HG03439 (cell line): ENCODE measurements at regions not wholly inside any gene's neighbourhood (a gene's known extent, or its start where the extent isn't known, plus 50 kb on each side); places are given as distances from the start of the nearest gene placed in this dataset.

Experiments used
- ATAC-seq: cut with Tn5 transposase; IDR thresholded peaks from one replicate; pipeline ENCODE4 v1.9.1; 2021; ENCODE audit warnings: mild to moderate bottlenecking, moderate library complexity; ENCODE audit not compliant: unreplicated experiment

DNA sequence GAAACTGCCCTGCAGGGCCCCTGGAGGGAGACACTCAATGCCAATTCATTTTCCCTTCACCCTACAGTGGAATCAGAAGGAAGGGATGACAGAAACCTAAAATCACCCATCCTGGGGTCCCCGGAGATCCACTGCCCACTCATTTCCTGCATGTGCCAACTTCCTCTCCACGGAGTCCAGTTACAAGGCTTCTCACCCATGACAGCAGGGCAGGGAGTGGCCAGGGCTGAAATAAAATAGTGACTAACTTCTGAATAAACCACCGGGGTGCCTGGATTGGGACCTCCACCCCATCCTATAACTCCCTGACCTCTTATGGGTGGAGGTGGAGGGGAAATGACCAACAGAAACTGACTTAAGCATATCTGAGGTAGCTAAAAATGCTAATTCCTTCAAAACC lies 362.3 kb downstream of the MAFB start:
- ATAC-seq = no peak

DNA sequence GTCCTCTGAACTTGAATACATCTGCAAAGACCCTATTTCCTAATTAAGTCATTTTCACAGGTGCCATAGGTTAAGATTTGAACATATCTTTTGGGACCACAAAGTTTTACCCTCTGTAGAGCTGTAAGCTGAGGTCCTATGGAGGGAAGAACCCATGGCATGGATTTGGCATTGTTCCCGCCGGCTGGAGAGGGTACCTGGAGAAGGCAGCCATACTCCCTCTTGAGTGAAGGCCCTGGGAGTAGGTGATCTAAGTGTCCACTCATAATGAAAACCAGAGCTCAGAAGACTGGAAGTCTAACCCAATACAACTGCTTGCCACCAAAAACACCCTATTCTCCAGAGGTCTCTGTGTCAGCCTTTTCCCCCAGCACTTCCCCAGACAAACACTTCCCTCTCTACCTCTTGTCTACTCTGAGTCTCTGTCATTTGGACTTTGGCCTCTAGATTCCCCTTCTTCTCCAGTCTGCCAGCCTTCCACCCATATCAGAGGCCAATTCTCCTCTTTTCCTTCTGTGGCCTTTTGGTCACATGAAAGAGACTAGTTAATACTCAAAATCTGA lies 363.9 kb downstream of the MAFB start:
- no peak for ATAC-seq

DNA sequence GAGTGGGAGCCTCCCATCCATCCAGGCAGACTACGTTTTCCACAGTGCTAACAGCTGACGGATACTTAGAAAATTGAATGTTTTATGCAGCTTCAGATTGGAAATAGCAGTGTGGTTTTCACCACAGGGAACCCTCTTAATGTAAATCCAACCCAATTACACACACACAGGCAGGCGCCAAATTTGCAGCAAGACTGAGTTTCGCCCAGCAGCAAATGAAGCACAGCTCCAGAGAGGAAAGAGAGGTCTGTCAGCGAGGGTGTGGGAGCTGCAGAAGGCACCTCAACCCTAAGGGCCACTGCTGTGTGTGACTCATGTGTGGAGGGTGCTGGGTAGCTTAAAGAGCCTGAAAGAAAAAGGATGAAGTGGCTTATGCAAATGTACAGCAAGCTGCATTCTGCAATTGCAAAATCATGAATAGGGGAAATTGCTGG lies 365.7 kb downstream of the MAFB start:
- ATAC-seq = no peak

DNA sequence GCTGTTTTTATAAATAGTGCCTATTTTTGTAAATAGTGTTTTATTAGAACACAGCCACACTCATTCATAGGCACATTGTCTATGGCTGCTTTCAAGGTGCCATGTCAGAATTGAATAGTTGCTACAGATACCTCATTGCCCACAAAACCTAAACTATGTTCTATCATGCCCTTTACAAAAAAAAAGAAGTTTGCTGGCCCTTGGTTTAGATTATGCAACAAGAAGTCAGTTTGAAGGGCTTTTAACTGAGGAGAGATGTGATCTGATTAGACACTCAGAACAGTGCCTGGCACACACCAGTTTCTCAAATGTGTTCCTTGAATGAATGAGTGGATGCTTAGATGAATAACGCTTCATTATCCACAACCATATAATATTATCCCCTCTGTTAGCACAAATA lies 366.1 kb downstream of the MAFB start:
- ATAC-seq = no peak

DNA sequence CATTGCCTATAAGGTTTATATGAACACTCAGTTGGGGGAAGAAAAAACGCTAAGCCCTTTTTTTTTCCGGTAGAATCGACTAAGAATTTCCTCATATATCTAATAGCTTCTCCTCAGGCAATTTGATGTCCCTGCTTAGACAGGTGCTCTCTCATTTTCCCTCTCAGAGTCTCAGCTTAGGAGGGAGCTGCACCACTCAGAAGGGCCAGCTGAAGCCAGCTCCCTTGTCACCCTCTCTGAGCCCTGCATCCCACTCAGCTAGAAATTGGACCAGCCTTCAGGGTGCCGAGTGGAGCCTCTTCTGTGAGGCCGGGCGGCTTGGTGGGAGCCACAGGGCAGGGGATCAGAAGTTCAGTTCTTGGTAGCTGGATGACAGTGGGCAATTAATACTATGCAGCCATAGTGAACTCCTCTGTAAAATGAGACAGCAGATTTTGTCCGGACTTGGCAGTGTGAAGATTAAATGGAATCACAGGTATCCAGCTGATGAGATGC lies 368.5 kb downstream of the MAFB start:
- no peak for ATAC-seq

DNA sequence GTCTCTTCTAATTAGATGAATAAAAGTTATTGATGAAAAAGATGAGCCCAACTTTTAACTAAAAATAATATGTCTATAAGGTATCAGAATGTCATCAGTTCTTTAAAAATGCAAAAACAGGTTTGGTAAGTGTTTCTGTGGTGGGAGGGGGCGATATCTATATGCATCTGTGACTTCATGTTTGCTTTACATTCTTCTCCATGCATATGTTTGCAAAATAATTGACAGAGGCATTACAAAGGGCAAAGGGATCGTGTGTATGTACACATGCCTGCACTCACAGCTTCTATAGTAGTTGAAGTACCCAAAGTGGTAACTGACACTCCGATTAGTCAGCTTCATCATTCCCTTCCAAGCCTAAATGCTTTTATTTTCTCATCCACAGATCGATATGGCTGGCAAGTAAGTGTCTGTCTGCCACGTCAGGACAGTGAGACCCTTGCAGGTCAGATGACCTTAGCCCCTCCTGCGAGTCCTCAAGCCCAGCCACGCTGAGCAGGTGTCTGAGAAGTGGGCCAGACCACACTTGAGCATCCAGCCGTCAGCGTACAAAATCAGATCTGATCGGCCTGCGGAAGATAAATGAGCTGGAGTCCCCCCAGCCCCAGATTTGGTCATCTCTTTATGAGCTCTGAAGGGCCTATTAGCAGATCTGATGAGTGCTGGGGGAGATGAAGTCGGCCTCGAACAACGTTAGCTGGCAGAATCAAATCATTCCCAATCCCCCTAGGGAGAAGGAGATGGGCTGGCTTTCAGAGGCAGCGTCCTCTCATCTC lies 369.1 kb downstream of the MAFB start:
- no peak for ATAC-seq

DNA sequence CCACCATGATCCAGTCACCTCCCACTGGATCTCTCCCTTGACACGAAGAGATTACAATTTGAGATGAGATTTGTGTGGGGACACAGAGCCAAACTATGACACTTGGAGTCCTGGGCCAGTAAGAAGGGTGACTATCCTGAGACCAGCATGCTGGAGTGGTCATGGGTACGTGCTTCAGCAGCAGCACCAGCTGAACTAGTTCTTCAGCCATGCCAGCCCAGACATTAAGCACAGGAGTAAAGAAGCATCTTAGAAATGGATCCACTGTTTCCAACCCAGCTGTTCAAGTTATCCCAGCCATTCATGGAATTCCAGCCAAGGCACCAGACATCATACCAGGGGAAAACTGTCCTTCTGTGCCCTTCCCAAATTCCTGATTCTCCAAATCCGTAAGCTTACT lies 370.0 kb downstream of the MAFB start:
- no peak for ATAC-seq

DNA sequence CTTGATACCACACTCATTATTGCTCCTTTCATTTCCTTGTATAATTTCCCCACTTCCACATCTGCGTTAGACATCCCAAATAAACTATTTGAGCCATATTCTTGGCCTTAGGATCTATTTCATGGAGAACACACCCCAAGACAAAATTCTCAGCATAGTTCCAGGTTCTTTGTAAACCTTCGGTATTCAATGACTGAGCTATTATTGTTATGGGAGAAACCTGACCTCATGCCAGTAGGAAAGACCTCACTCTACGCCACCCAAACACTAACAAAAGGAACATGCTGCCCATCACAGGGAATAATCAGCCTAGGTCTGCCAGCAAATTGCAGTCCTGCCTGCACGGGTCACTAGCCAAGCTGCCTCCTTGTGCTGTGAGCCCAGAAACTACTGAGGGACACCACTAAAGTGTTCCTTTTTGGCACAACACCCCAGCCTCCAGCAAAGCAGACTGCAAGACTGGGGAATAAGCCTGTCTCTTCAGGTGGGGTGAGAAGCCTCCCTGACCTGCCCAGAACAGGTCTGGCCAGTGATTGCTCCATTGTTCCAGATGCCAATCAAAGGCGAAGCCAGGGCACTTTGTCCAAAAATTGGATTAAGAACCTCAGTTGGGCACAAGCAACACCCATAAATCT lies 371.8 kb downstream of the MAFB start:
- no peak for ATAC-seq

DNA sequence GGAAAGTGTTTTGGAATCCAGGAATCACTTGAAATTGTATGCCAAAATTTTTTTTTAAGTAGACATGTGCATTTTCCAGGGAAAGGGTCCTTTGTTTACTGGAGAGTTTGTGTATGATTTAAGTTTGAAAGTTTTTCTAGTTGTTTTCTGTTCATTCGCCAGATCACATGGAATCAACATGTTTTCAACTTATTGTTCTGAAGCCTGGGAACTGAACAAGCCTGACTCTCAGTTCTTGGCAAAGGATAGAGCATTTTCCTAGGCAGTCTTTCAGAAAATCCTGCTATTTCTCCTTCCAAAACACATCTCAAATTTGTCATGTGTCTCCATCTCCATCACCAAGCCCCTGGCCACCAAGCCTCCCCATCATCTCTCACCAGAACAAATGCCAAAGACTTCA lies 374.8 kb downstream of the MAFB start:
- ATAC-seq = no peak

DNA sequence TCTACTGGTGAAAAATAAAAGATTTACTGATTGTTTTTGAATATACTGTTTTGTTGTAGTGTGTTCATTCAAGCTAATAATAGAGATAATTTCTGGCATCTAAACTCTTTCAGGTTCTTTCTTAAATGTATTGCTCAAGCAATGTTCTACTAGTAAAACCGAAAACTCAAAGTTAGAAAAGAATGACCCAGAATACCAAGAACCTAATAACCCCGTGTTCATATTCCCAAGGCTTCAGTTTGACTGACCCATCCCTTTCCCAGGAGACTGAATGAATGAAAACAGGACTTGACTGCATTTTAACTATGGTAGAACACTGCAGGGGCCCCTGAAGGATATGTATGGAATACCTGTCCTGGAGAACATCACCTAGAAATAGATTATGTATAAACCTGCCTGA lies 375.3 kb downstream of the MAFB start:
- no peak for ATAC-seq

DNA sequence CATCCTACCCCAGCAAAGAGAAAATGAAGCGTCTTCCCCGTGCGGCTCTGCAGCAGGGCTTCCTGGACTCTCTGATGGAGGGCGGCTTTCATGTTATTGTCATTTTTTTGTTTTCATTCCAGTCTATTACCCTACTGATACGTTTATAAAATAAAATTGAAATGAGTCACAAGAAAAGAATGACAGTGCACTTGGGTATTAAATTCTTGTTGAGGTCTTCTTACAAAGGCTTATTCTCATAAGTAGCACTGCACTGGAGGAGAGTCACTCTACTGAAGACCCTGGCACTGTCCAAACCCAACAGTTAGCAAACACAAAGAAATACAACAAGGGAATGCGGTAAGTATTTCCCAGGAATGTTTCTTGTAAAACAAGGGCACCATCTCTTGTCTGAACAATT lies 379.3 kb downstream of the MAFB start:
- no peak for ATAC-seq

DNA sequence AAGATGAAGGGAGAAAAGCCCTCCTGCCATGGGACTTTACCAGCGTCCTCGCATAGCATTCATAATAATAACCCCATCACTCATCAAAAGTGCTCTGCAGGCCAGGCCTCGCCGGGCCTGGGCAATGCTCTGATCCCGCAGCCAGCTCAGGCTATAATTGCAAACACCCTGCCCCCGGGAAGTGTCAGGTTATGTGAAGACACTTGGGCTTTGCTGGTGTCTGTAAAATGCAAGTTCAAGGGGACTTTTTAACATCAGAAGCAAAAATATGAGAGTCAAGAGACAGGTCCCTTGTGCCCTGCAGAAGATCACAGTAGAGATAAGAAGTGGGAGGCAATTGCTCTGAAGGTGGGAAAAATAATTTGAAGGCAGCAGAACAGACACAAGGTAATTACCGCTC lies 381.0 kb downstream of the MAFB start:
- no peak for ATAC-seq

DNA sequence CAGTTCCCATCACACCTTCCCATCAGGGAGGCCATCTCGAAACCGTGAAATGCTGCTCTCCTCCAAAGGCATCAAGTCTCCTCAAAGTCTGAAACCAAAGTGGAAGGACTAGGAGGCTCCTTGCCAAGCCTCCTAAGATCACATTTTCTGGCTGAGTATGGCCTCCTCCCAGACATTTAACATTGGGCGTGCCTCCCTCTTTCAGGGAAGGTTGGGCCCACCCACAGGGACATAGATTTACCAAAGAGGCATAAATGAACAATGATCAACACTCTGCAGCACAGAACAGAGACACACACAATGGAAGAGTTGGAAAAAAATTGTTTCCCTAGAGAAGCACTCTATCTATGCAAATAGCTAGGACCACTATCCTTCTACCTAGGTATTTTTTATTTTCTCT lies 381.8 kb downstream of the MAFB start:
- ATAC-seq = no peak

DNA sequence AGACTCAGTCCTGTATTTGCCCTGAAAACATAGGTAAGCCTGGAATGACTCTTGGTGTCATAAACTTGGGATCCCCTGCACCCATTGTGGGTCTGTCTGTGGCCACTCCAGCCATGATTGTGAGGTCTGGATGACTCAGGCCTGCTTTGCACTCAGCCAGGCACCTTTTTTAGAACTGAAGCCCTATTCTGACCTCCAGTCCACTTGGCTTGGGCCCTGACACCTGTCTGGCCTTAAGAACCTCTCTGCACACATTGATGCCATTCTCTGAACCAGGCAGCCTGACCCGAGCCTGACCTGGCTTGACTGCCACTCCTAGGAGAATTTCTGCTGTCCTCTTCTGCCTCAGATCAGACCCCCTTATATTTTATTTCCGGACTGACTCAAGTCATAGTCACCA lies 383.7 kb downstream of the MAFB start:
- ATAC-seq = no peak

DNA sequence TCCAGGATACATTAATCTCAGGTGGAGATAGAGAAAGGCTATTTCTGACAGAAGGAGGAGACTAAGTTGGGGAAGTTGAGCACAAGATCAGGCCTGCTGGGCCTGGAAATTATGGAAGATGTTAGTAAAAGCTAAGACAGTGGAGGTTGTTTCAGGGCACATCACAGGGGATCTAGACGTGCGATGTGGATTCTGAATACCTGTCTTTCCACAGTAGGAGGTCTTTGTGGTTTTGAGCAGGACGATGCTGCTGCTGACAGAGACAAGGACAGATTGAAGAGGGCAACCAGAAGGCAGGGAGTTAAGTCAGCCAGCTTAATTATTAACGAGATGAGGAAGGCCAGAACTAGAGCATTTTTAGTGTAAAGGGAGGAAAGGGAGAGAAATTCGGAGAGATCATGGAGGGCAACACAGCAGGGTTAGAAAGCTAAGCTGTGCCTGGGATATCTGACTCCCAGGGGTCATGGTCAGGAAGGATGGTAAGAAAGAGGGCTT lies 384.9 kb downstream of the MAFB start:
- no peak for ATAC-seq

DNA sequence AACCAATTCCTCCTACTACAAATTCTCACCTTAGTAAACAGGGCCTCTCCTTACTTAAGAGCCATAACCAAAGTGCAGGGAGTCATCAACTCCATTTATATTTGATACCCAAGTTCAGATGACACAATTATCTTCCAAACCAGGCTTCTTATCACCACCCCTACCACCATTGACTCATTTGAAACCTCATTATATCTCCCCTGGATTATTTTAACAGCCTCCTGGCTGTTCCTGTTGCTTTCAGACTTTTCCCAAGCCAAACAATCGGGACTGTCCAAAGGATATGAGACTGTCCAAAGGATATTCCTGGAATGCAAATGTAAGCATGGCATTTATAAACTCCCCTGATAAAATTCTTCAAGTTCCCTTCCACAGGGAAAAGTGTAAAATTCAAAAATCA lies 394.3 kb downstream of the MAFB start:
- no peak for ATAC-seq

DNA sequence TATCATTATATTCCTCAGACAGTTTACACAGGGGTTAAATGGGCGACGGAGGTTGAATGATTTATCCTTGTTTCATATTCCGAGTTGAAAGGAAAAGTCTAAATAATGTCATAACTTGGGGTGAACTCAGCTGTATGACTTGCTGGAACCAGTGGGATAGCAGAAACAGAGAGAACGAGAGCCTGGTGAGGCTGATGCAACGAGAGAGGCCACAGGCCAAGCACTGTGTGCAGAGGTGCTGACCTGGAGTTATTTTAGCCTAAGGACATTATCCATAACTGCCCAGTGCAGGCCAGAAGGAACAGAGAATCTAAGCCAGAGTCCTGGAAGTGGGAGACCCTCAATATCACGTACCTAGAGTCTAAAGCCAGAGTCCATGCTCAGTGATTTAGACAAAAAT lies 394.9 kb downstream of the MAFB start:
- no peak for ATAC-seq

DNA sequence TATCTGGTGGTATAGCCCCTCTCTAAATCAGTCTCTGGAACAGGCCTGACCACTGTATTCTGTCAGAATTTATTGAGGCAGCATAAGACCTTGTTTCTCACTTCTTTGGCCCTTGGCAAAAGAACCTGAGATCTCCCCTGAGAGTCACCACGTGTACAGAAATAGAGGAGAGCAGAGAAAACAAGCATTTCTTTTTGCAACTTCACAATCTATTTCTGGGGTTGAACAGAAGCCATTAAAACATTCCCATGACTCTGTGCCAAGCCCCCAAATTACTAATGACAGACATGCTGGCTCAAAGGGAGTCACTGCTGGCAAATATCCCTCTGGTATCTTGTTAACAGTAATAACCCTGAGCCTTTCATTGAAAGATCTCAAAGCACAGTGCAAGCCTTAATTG lies 395.3 kb downstream of the MAFB start:
- no peak for ATAC-seq

DNA sequence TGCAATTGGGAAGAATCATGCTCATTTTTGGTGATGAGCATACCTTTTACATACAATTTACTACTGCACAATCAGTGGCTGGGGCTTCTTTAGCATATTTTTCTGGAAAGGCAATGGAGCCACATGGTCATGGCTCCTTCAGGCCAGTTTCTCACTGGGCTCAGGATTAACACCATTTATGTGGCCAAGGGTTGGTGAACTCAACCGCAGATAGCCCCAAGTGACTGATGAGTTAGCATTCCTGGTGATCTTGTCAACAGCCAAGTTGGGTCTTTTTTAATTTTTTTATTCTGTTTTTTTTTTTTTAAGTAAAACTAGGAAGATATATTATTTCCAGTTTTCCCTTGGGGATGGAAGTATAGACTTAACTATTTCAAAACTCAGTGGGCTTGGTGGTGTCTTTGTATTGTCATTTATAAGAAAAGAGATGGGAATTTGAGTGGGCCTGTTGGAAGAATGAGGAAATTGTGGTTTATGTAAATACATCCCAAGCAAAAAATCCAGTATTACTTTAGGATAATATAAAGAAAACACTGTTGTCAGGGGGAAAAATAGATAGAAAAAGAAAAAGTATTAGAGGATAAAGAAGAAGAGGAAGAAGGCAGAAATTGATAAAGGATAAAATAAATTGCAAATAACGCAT lies 397.4 kb downstream of the MAFB start:
- no peak for ATAC-seq

DNA sequence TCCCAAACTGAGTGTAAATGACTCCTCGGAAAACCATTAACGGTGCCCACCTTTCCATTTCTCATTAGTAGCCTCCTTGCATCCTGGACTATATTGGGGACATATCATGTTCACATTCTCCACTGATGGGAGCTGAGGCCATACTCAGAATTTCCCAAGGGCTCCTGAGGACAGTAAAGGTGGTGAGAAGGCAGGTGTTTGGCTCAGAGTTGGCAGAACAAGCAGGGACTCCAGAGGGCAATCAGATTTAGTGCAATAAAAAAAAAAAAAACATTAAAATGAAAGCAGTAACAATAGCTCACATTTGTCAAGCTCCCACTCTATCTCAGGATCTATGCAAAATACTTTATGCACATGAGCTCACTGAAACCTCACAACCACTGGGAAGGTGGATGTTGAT lies 401.4 kb downstream of the MAFB start:
- ATAC-seq = no peak

DNA sequence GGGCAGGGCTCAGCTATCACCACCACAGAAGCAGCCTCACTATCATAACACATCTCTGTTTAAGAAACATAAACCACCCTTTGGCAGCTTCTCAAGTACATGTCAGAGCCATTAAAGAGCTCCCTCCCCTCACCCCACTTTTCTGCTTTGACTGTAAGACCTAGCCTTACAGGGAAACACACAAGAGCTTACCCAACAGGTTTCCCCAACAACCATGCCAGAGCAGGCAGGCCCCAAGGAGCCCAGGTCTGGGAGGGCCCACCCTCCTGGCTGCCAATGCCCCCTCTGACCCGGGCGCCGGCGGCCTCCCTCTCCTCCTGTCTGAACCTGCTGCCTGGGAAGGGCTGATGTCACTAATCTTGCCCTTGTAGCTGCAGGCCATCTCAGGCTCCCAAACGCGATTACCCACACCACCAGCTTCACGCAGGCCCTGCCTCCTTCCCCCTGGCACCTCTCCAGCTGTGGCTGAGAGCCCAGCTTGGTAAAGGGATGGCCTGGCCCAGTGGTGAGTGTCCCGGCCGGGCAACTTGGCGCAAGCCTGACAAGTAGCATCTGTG lies 402.0 kb downstream of the MAFB start:
- ATAC-seq = no peak
